GM12878 (cell line): ENCODE measurements at regions not wholly inside any gene's neighbourhood (a gene's known extent, or its start where the extent isn't known, plus 50 kb on each side); places are given as distances from the start of the nearest gene placed in this dataset.

Source experiments
- ATAC-seq: fragments of 200-7000 bp; cut with Tn5 transposase; 3 replicates; pipeline ENCODE4 v1.9.1; 2020; ENCODE audit warnings: mild to moderate bottlenecking, moderate library complexity
- BruUV-seq: library from RNA; stranded (reverse); fragments of 400-500 nt; replicated peaks from 2 replicates; lab custom pipeline; 2021; lab: Mats Ljungman, UMichigan
- CTCF ChIA-PET: fragments of 300-600 bp; sonication (Branson Sonifier 250); formaldehyde crosslinking; extraction: SDS; loops from one replicate; lab custom pipeline; 2021; ENCODE audit warnings: inconsistent platforms; lab: Yijun Ruan, JAX
- POLR2A ChIA-PET: fragments of 350-600 bp; formaldehyde crosslinking; extraction: SDS; loops from one replicate; lab custom pipeline; 2021; ENCODE audit warnings: inconsistent platforms; lab: Charles Lee
- RAD21 ChIA-PET: fragments of 300-600 bp; sonication (Branson Sonifier 250); formaldehyde crosslinking; loops from one replicate; lab custom pipeline; 2023; ENCODE audit warnings: antibody characterized with exemption; ENCODE audit not compliant: unreplicated experiment; lab: Charles Lee
- SMC1A ChIA-PET: fragments of 300-600 bp; sonication (Branson Sonifier 250); formaldehyde crosslinking; loops from one replicate; lab custom pipeline; 2023; ENCODE audit not compliant: unreplicated experiment, uncharacterized antibody; lab: Charles Lee
- DNase-seq: peaks from one replicate; pipeline ENCODE4 v3.0.0-alpha.2; 2011; ENCODE audit warnings: low read depth, low spot score
- FAIRE-seq: peaks from 3 replicates; lab custom pipeline; 2011; peaks lifted over from hg19 to GRCh38; lab: Jason Lieb, UNC
- H2AFZ ChIP-seq: 2 replicates; pipeline ENCODE4 v1.6.0; 2011; ENCODE audit warnings: low read depth, low read length, control low read depth; ENCODE audit not compliant: control insufficient read depth
- H3K27ac ChIP-seq: 2 replicates; pipeline ENCODE4 v1.5.1; 2011; ENCODE audit warnings: control low read depth; ENCODE audit not compliant: control insufficient read depth, insufficient read depth
- H3K27me3 ChIP-seq, 2 experiments: replicated peaks in 1 of 2; 2 replicates each; pipeline versions ENCODE4 v1.6.0 to v1.6.1; 2011; ENCODE audit warnings: low read length in 1 of 2; ENCODE audit not compliant: control insufficient read depth in 2 of 2, insufficient read depth in 2 of 2
- H3K36me3 ChIP-seq, 2 experiments: 2 replicates each; pipeline ENCODE4 v1.5.1; 2011; ENCODE audit warnings: low read length in 1 of 2; ENCODE audit not compliant: control insufficient read depth in 2 of 2, insufficient read depth in 2 of 2
- H3K4me1 ChIP-seq: 2 replicates; pipeline ENCODE4 v1.6.1; 2011; ENCODE audit warnings: mild to moderate bottlenecking, low read length, moderate library complexity, mixed read lengths; ENCODE audit not compliant: control insufficient read depth, insufficient read depth
- H3K4me2 ChIP-seq: 2 replicates; pipeline ENCODE4 v1.6.0; 2011; ENCODE audit warnings: control low read depth; ENCODE audit not compliant: control insufficient read depth, insufficient read depth
- H3K4me3 ChIP-seq: fragments of 200-600 bp; sonication (generic); 2 replicates; pipeline ENCODE4 v1.5.1; 2016
- H3K79me2 ChIP-seq: 2 replicates; pipeline ENCODE4 v1.6.0; 2011; ENCODE audit warnings: low read length; ENCODE audit not compliant: control insufficient read depth, insufficient read depth
- H3K9ac ChIP-seq: 2 replicates; pipeline ENCODE4 v1.8.0; 2011; ENCODE audit warnings: low read length, control low read depth, mixed read lengths; ENCODE audit not compliant: control insufficient read depth, insufficient read depth
- H3K9me3 ChIP-seq: replicated peaks from 3 replicates; pipeline ENCODE4 v1.5.1; 2011; ENCODE audit warnings: mild to moderate bottlenecking, low read length; ENCODE audit not compliant: control insufficient read depth, insufficient read depth
- H4K20me1 ChIP-seq: 2 replicates; pipeline ENCODE4 v1.6.0; 2011; ENCODE audit not compliant: control insufficient read depth, insufficient read depth
- CEBPB ChIP-seq, 2 experiments: fragments of 150-350 bp in 1 of 2; IDR thresholded peaks; 2 replicates each; pipeline ENCODE4 v1.6.1; 2012 to 2014; ENCODE audit warnings: low read depth in 2 of 2, low read length in 2 of 2, borderline replicate concordance in 1 of 2, inconsistent platforms in 1 of 2
- POU2F2 ChIP-seq: IDR thresholded peaks from 3 replicates; pipeline ENCODE4 v1.6.1; 2011; ENCODE audit warnings: low read depth, mild to moderate bottlenecking, low read length, borderline replicate concordance
- SIN3A ChIP-seq: IDR thresholded peaks from 2 replicates; pipeline ENCODE4 v1.6.1; 2012; ENCODE audit warnings: low read depth, low read length, improper control_type of control experiment
- STAT3 ChIP-seq: IDR thresholded peaks from 2 replicates; pipeline ENCODE4 v1.6.1; 2011; ENCODE audit warnings: low read depth, low read length, improper control_type of control experiment
- WRNIP1 ChIP-seq: IDR thresholded peaks from 2 replicates; pipeline ENCODE4 v1.6.1; 2011; ENCODE audit warnings: low read depth, low read length, improper control_type of control experiment, borderline replicate concordance
- ZNF622 ChIP-seq: fragments of 450-650 bp; IDR thresholded peaks from 2 replicates; pipeline ENCODE4 v1.6.1; 2017; ENCODE audit warnings: mild to moderate bottlenecking, inconsistent platforms
- WGBS: methylation state at CpG from one replicate; pipeline ENCODE4 v1.1.6; 2016; ENCODE audit warnings: low lambda C conversion rate; ENCODE audit not compliant: insufficient replicate concordance, insufficient coverage; ENCODE audit errors: missing lambda C conversion rate; 5-methylcytosine and 5-hydroxymethylcytosine counted together
- in situ Hi-C: fragments of 300-500 bp; cut with MboI; formaldehyde crosslinking; loops from 9 replicates; pipeline ENCODE4 v1.14.3; 2018; ENCODE audit warnings: mixed read lengths
- intact Hi-C: fragments of 100-400 bp; cut with micrococcal nuclease; formaldehyde crosslinking; loops from one replicate; pipeline ENCODE4 v1.14.2; 2022; ENCODE audit not compliant: unreplicated experiment
- TF ChIP-seq, protein P1 (sequence below): IDR thresholded peaks from 2 replicates; pipeline ENCODE4 v1.6.1; 2011; ENCODE audit warnings: borderline replicate concordance, low read depth, mild to moderate bottlenecking, moderate library complexity, mixed read lengths, low read length; ENCODE audit not compliant: insufficient read depth; ENCODE audit errors: extremely low read length
- TF ChIP-seq, protein P2 (sequence below): IDR thresholded peaks from 2 replicates; pipeline ENCODE4 v1.6.1; 2011; ENCODE audit warnings: mild to moderate bottlenecking, low read depth, low read length, moderate library complexity; ENCODE audit not compliant: insufficient replicate concordance

DNA sequence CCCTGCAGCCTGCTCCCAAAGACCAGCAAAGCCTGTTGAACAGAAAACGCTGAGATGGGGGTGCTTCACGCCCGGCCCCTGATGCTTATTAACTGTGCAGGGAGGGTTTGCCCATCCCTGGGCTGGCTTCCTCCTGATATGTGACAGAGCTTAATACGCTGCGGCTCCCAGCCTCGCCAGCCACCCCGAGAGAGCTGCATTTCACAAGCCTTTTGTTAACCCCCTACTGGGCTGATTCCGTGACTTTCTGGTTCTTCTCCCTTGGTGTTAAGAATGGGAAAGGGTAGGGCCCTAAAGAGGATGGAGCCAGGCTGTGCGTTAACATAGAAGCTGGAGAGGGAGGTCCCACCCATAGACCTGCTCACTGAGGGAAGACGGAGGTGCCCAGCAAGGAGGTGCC lies 211.8 kb downstream of the ENGASE start:
- Histone ChIP-seq H4K20me1 (no peaks in the 10 kb centered on the region), H3K27me3 (peaks cover 0 to 1% of the 10 kb centered on the region in 2 experiments; a peak in 3 of 4 replicates), H3K4me3 (no peak overlapping the region), H3K79me2 (no peaks in the 10 kb centered on the region), H3K36me3 (no peaks in the 10 kb centered on the region), H2AFZ (no peak overlapping the region), H3K9ac (no peak overlapping the region), H3K4me2 (no peak overlapping the region), H3K4me1 (no peaks in the 10 kb centered on the region), H3K27ac (no peak overlapping the region), H3K9me3 (no peaks in the 10 kb centered on the region)
- in situ Hi-C loops, result no loop called here
- DNase-seq, result no peak
- SMC1A ChIA-PET, result no interaction called here
- ATAC-seq, result no peak
- FAIRE-seq, result no peak
- BruUV-seq, result no TSS peak
- CTCF ChIA-PET, result no interaction called here
- RAD21 ChIA-PET, result no interaction called here
- POLR2A ChIA-PET, result no interaction called here
- 12% methylated on average over 10 of the region's 10 CpGs for WGBS
- TF ChIP-seq, protein P1, sequence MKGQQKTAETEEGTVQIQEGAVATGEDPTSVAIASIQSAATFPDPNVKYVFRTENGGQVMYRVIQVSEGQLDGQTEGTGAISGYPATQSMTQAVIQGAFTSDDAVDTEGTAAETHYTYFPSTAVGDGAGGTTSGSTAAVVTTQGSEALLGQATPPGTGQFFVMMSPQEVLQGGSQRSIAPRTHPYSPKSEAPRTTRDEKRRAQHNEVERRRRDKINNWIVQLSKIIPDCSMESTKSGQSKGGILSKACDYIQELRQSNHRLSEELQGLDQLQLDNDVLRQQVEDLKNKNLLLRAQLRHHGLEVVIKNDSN, result no peak
- TF ChIP-seq POU2F2, result no peak
- TF ChIP-seq ZNF622, result no peak
- TF ChIP-seq STAT3, result no peak
- TF ChIP-seq, protein P2, sequence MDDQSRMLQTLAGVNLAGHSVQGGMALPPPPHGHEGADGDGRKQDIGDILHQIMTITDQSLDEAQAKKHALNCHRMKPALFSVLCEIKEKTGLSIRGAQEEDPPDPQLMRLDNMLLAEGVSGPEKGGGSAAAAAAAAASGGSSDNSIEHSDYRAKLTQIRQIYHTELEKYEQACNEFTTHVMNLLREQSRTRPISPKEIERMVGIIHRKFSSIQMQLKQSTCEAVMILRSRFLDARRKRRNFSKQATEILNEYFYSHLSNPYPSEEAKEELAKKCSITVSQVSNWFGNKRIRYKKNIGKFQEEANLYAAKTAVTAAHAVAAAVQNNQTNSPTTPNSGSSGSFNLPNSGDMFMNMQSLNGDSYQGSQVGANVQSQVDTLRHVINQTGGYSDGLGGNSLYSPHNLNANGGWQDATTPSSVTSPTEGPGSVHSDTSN, result no peak
- no peak for TF ChIP-seq WRNIP1
- TF ChIP-seq CEBPB (IDR thresholded peaks at IDR 0.05; ENCODE audit: borderline replicate concordance in 1 of 2, low read depth in 2 of 2, low read length in 2 of 2), result no peak
- no peak for TF ChIP-seq SIN3A
- TF ChIP-seq, all 136 proteins: peak for 0
- intact Hi-C loops, result no loop called here
